T-helper 17 cell (primary cell): ENCODE measurements at regions not wholly inside any gene's neighbourhood (a gene's known extent, or its start where the extent isn't known, plus 50 kb on each side); places are given as distances from the start of the nearest gene placed in this dataset.

Source experiments
- ATAC-seq: fragments of 150-1000 bp; cut with Tn5 transposase; 2 replicates; pipeline ENCODE4 v1.10.0; 2021; ENCODE audit warnings: mild to moderate bottlenecking, moderate library complexity
- DNase-seq, 3 donors: peaks; one replicate each; pipeline versions ENCODE4 v3.0.0 to v3.0.0-alpha.2; 2020 to 2021
- H3K9me3 ChIP-seq: one replicate; pipeline ENCODE4 v1.7.0; 2013; ENCODE audit warnings: low read length, mild to moderate bottlenecking; ENCODE audit not compliant: control insufficient read depth, poor library complexity, severe bottlenecking
- H3K27ac Mint-ChIP-seq: one replicate; pipeline ENCODE4 v1.8.0; 2022; ENCODE audit warnings: mild to moderate bottlenecking, moderate library complexity, mixed read lengths
- H3K27me3 Mint-ChIP-seq: one replicate; pipeline ENCODE4 v1.8.0; 2022; ENCODE audit warnings: mixed read lengths
- H3K36me3 Mint-ChIP-seq: one replicate; pipeline ENCODE4 v1.8.0; 2022; ENCODE audit warnings: low read depth, mixed read lengths
- H3K4me1 Mint-ChIP-seq: one replicate; pipeline ENCODE4 v1.8.0; 2022; ENCODE audit warnings: mild to moderate bottlenecking, mixed read lengths
- H3K4me3 Mint-ChIP-seq: one replicate; pipeline ENCODE4 v1.8.0; 2022; ENCODE audit warnings: mild to moderate bottlenecking, moderate library complexity, mixed read lengths

DNA sequence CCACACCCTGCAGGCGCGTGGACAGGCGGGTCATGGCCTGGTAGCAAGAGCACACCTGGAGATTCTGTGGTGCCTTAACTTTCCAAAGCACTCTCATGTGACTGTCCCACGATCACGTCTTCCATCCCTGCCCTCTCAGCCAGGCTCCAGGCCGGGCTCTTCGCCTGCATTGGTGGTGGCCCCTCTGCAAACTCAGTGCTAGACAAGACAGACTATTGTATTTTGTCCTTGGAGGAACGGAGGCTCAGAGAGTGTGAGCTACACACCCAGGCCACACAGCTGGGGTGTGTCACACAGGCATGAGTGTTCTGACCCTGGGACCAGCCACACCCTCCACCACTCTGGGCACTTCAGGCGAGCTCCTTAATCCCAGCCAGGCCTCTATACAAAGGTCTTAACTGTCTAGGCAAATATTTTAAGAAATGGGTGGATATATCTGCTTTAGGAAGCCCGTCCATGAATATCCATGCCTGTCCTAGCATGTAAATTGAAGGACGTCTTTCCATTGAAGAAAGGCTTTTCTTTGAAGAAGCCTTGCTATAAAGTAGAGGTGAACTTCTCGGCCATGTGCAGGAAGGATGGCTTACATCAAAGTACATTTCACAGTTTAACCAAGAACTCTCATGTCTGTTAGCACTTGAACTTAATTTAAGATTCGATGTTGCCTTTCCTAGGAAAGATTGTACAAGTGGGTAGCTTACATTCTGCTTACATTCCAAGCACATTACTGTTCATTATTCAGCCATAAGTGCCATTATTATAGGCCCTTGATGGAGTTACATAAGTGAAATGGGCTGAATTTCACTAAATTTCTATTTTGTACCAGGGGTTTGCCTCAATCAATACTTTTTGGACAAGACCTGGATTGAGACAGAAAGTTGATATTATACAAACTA lies 263.9 kb downstream of the DLL1 start:
- H3K9me3 ChIP-seq: no peaks in the 10 kb centered on the region
- Mint-ChIP-seq H3K36me3 (no peaks in the 10 kb centered on the region), H3K27ac (no peak overlapping the region), H3K27me3 (peaks cover 7% of the 10 kb centered on the region), H3K4me3 (no peak overlapping the region), H3K4me1 (no peaks in the 10 kb centered on the region)
- no peak for DNase-seq
- ATAC-seq: no peak

DNA sequence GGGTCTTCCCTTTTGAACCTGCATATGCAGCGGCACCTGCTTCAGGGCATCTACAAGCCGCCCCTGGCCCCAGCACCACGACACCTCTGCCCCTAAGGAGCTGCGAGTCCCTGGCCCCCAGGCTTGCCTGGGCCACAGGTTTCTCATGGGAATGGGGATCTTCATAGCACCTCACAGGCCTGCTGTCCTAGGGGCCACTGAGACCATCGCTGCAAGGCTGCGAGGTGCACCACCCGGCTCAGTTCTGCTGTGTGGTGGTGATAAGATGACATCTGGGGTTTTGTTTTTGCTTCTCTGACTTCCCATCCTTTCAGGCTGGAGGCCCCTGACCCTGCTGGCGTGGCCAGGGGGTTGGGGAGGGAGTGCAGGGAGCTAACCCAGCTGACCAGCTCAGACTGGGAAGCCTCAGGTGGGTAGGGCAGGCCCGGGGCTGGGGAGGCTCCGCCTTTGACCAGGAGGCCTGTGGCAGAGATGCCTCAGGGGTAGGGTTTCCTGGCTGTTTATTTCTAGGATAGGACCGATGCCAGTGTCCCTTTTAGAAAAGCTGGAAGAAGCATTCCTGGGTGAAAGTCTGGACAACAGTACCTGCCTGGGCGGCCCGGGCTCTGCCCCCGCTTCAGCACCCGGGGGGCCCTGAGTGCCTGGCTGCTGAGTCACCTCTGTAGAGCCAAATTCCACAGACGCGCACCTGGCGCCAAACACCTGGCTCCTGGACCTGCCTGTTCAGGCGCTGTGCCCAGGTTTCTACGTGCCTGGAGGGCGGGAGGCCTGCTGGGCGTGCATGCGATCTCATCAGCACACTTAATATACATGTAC lies 264.7 kb downstream of the DLL1 start:
- H3K4me1 Mint-ChIP-seq: no peaks in the 10 kb centered on the region
- DNase-seq (no peak), ATAC-seq (no peak)
- H3K4me3 Mint-ChIP-seq: no peak overlapping the region
- peaks cover 14% of the 10 kb centered on the region for H3K27me3 Mint-ChIP-seq
- no peaks in the 10 kb centered on the region for H3K9me3 ChIP-seq
- H3K36me3 Mint-ChIP-seq: no peaks in the 10 kb centered on the region
- H3K27ac Mint-ChIP-seq: no peak overlapping the region

DNA sequence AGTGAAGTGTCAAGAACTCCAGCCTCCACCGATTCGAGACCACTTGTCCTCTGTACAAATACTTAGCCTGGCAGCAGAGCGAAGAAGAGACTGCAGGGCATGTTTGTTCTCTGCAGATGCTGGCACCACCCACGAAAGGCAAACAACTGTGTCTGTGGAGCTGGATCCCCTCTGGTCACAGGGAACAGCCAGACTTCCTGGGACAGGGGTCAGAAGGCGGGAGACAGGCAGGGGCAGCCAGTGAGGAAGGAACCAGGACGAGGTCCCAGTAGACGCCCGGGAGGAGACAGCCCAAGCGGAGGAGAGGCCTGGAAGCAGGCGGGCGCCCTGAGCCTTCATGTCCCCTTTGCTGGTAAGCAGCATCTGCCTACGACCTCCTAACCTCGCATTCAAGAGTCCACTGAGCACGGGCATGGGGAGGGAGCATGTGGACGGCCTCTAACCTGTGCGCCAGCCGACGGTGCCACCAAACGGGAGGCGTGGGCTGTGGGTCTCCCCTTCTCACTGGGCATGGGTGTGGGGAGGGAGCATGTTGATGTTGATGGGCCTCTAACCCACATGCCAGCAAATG lies 265.5 kb downstream of the DLL1 start:
- Mint-ChIP-seq H3K27me3 (peaks cover 21% of the 10 kb centered on the region), H3K36me3 (no peaks in the 10 kb centered on the region), H3K4me3 (no peak overlapping the region), H3K27ac (no peak overlapping the region), H3K4me1 (no peaks in the 10 kb centered on the region)
- no peaks in the 10 kb centered on the region for H3K9me3 ChIP-seq
- no peak for DNase-seq
- no peak for ATAC-seq

DNA sequence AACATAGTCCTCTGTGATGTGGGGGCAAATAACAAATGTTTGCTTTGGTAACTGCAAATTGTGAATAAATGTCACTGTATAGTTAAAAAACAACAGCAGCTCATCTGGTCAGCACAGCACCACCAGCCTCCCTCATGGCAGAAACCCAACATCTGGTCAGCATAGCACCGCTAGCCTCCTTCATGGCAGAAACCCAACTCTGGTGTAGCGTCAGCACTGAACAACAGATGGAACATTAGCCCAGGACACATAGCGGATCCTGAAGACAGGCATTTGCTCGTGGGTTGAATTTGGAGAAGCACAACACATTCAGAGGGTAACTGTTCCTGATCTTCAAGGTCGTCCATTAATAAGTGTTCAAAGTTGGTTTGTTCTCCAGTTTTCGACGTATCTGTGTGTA lies 265.9 kb downstream of the DLL1 start:
- ATAC-seq (no peak), DNase-seq (no peak)
- H3K4me1 Mint-ChIP-seq: no peaks in the 10 kb centered on the region
- no peak overlapping the region for H3K27ac Mint-ChIP-seq
- H3K27me3 Mint-ChIP-seq: peaks cover 22% of the 10 kb centered on the region
- H3K4me3 Mint-ChIP-seq: no peak overlapping the region
- H3K36me3 Mint-ChIP-seq: no peaks in the 10 kb centered on the region
- no peaks in the 10 kb centered on the region for H3K9me3 ChIP-seq

DNA sequence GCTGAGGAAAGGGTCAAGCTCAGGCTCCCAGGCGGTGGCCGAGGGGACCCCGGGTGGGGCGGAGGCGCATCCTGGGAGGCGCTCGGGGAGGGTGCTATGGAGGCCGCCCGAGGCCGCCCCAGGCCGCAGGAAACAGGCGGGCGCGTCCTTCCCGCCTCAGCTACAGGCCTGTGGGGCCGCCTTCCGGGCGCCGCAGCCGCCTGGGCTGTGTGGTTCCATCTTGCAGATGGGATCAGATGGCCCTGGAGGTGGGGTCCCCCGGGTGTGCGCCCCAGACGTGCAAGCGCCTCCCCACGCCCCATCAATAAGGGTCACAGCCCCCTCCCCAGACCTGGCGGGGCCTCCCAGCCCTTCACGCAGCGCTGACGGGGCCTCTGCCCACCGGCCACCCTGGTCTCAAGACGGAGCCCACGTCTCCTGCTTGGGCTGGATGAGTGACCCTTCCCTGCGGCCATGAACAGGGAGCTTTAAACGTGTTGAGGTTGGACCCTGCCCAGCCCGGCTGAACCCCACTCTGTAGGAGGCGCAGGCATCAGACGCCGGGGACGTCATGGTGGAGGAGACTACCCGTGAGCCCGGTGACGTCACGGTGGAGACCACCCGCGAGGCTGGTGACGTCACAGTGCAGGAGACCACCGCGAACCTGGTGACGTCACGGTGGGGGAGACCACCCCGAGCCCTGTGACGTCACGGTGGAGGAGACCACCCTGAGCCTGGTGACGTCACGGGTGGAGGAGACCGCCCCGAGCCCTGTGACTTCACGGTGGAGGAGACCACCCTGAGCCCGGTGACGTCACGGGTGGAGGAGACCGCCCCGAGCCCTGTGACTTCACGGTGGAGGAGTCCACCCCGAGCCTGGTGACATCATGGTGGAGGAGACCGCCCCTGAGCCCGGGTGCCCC lies 267.0 kb downstream of the DLL1 start:
- Mint-ChIP-seq H3K27ac (no peak overlapping the region), H3K27me3 (peaks cover 22% of the 10 kb centered on the region), H3K4me1 (no peaks in the 10 kb centered on the region), H3K4me3 (no peak overlapping the region), H3K36me3 (no peaks in the 10 kb centered on the region)
- DNase-seq (no peak), ATAC-seq (no peak)
- H3K9me3 ChIP-seq: no peaks in the 10 kb centered on the region

DNA sequence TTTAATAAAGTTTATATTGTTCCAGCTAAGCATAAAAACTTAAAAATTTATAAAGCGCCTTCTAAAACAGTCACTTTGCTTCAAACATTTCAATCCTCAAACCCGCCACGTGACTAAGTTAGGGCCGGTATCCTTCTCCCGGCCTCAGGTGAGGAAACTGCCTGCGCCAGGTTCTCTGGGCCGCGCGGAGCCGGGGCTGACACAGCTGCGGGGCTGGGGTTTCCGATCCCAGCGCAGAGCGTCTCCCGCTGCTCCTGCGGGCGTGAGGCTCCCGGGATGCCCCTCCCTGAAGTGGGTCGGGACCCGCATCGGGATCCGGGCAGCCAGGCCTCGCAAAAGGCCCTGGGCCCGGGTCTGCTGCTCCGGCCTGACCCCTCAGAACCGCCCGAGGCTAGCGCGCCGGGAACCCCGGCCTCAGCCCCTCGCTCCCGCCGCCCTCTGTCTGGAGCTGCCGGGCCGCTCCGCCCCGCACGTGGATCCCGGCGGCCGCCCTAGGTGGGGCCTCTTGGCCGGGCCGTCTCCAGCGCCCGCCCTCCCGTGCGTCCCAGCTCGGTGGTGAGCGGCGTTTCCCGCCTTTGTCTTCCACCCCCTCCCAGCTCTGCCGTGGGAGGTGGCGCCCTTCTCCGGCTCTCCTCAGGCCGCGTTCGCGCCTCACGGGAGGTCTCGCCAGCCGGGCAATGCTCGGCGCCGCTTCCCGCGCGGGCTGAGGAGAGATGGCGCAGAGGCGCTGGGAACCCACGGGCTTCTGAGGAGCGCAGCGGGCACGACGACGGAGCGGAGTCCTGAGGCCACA lies 267.9 kb downstream of the DLL1 start:
- peaks cover 29% of the 10 kb centered on the region for H3K27me3 Mint-ChIP-seq
- no peaks in the 10 kb centered on the region for H3K4me1 Mint-ChIP-seq
- H3K4me3 Mint-ChIP-seq: no peak overlapping the region
- DNase-seq: no peak
- H3K27ac Mint-ChIP-seq: no peak overlapping the region
- no peaks in the 10 kb centered on the region for H3K9me3 ChIP-seq
- no peak for ATAC-seq
- no peaks in the 10 kb centered on the region for H3K36me3 Mint-ChIP-seq

DNA sequence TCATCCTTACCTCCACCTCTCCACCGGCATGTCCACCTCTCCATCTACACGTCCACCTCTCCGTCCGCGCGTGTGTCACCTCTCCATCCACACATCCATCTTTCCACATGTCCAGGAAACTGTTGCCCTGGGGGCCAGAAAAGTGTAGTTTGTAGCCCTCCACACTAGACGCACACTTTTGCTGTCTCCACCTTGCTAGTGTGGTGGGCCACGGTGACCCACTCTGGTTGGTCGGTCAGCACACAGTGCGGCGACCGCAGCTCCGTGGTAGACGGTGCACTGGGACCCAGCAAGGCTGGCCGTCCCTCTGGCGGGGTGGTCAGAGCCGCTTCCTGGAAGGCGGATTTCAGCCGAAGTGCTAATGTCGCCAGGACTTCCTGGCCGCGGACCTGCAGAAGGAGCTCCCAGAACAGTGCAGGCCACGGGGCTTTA lies 268.6 kb downstream of the DLL1 start:
- Mint-ChIP-seq H3K4me3 (no peak overlapping the region), H3K4me1 (no peaks in the 10 kb centered on the region), H3K36me3 (no peaks in the 10 kb centered on the region), H3K27me3 (peaks cover 36% of the 10 kb centered on the region), H3K27ac (no peak overlapping the region)
- H3K9me3 ChIP-seq: no peaks in the 10 kb centered on the region
- DNase-seq (no peak), ATAC-seq (no peak)

DNA sequence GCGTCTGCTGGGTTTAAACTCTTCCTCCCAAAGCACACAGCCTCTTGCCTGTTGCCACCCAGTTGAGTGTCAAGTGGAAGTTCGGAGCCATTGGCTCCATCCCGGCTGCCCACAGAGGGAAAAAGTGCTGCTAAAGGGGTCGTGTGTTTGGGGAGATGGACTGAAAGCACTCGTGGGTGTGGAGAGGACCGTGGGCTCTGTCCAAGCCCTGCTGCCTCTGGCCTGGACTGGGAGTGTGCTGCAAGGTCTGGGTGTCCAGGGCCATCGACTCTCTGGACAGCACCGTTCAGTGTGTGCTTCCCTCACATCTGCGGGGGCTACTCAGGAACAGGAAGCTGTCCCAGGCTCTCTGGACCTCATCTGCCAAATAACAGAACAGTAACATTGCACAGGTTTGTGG lies 269.3 kb downstream of the DLL1 start:
- no peak overlapping the region for H3K4me3 Mint-ChIP-seq
- H3K36me3 Mint-ChIP-seq: no peaks in the 10 kb centered on the region
- H3K9me3 ChIP-seq: no peaks in the 10 kb centered on the region
- peaks cover 41% of the 10 kb centered on the region for H3K27me3 Mint-ChIP-seq
- no peak overlapping the region for H3K27ac Mint-ChIP-seq
- no peak for DNase-seq
- ATAC-seq: no peak
- no peaks in the 10 kb centered on the region for H3K4me1 Mint-ChIP-seq

DNA sequence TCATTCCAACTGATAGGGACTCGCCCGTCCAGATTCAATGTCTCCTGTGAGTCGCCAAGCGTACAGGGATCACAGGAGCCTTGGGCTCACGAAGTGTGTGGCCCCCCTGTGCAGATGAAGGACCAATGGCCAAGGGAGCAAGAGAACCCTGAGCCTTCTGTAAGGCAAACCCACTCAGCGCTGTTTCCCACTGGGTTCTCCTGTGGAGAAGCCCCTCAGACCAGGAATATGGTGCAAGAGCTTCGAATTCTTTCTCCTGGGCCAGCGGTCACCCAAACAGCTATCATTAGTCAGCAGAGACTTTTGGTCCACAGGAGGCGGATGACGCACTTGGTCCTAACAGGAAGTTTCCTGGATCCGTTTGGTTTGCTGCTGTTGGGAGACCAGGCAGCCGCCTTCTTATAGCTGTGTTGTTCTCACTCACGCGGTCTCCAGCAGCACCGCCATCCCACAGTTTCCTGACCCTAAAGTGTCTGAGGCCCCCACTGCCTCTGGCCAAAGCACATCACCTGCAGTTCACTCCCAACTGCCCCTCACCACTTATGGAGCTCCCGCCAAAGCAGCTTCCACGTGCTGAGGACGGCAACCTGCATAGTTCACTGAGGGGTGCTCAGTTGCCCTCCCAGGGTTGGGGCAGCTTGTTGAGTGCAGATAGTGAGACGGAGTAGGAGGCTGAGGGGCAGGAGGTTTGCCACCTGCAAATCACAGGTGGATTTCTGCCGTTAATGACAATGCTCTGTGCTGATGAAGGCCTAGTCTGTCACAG lies 268.6 kb downstream of the ERMARD start:
- Mint-ChIP-seq H3K27ac (no peak overlapping the region), H3K36me3 (no peaks in the 10 kb centered on the region), H3K4me1 (no peaks in the 10 kb centered on the region), H3K4me3 (no peak overlapping the region), H3K27me3 (peaks cover 46% of the 10 kb centered on the region)
- no peaks in the 10 kb centered on the region for H3K9me3 ChIP-seq
- ATAC-seq (no peak), DNase-seq (no peak)

DNA sequence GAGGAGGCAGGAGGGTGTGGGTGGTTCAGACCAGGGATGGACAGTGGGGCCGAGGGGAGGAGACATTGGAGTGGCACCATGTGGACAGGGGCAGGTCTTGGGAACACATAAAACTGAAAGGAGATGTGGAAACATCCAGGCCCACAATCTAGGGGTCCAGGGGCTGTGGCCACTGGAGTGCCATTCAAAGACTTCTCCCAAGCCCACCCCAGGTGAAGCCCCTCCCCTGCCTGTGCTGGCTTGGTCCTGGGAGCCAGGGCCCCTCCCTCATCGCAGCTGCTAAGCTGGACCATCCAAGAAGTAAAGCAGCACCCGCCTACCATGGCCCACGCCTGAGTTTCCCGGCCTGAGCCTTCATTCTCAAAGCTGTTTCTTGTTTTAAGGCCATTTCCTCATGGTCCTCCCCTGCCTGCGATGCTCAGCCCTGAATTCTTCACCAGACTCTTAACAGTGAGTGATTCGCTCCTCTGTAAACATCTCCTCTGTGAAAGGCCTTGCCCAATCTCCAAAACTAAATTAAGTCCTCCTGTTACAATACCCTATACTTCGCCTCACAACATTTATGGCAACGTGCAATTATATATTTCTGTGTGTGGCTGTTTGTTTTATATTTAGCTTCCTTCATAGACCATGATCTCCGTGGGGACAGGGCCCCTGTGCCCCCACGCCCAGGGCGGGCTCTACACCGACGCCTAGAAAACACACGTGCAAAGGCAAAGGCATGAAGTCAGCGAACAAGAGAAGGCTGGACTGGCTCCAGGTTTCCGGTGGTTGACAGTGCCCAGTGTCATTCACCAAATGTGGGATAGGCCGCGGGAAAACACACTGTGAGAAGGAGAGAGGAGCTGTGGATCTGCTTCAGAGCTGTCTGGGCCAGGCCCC lies 267.8 kb downstream of the ERMARD start:
- H3K36me3 Mint-ChIP-seq: no peaks in the 10 kb centered on the region
- DNase-seq: no peak
- no peak for ATAC-seq
- no peak overlapping the region for H3K27ac Mint-ChIP-seq
- no peaks in the 10 kb centered on the region for H3K4me1 Mint-ChIP-seq
- no peaks in the 10 kb centered on the region for H3K9me3 ChIP-seq
- H3K4me3 Mint-ChIP-seq: no peak overlapping the region
- H3K27me3 Mint-ChIP-seq: peaks cover 52% of the 10 kb centered on the region

DNA sequence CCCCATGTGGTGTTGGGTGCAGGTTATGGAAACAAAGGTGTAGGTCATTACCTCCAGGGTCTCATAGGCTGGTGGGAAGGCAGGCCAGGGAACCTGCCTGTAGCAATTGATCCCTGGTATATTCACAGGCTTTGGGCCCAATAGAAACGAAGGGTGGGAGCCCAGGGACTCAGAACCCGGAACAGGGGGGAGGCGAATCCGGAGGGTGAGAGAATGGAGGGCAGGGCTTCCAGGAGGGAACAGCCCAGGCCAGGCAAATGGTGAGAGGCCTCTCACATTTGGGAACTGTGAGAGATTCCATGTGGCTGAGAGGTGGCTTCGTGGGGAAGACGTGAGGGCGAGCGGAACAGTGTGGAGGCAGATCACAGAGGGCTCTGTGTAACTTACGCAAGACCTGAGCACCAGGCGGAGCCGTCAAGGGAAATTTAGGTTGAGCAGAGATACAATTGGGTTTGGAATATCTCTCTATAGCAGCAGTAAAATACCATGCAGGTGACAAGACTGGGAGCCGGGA lies 267.1 kb downstream of the ERMARD start:
- Mint-ChIP-seq H3K27ac (no peak overlapping the region), H3K4me3 (no peak overlapping the region), H3K27me3 (peaks cover 57% of the 10 kb centered on the region), H3K4me1 (no peaks in the 10 kb centered on the region), H3K36me3 (no peaks in the 10 kb centered on the region)
- ATAC-seq: no peak
- no peak for DNase-seq
- no peaks in the 10 kb centered on the region for H3K9me3 ChIP-seq
